Skeletal muscle satellite cell (primary cell): ENCODE measurements at regions not wholly inside any gene's neighbourhood (a gene's known extent, or its start where the extent isn't known, plus 50 kb on each side); places are given as distances from the start of the nearest gene placed in this dataset.

Experiments
- H3K27me3 ChIP-seq: 2 replicates; pipeline ENCODE4 v1.7.0; 2013; ENCODE audit warnings: low read length; ENCODE audit not compliant: control insufficient read depth, insufficient read depth
- H3K36me3 ChIP-seq: 2 replicates; pipeline ENCODE4 v1.7.0; 2013; ENCODE audit warnings: mild to moderate bottlenecking, control low read depth, low read length; ENCODE audit not compliant: insufficient read depth
- H3K4me1 ChIP-seq: 2 replicates; pipeline ENCODE4 v1.7.0; 2013; ENCODE audit warnings: low read length; ENCODE audit not compliant: control insufficient read depth, insufficient read depth
- H3K4me2 ChIP-seq: 2 replicates; pipeline ENCODE4 v1.7.0; 2013; ENCODE audit warnings: mild to moderate bottlenecking, low read length
- H3K4me3 ChIP-seq: 2 replicates; pipeline ENCODE4 v1.7.0; 2013; ENCODE audit warnings: low read length
- H3K9ac ChIP-seq: 2 replicates; pipeline ENCODE4 v1.7.0; 2013; ENCODE audit warnings: mild to moderate bottlenecking, low read depth, low read length, moderate library complexity
- H3K9me3 ChIP-seq: replicated peaks from 2 replicates; pipeline ENCODE4 v1.7.0; 2013; ENCODE audit warnings: mild to moderate bottlenecking, control low read depth, low read length

GRCh38 chr7:17186745-17187530 lies 111.5 kb upstream of the AHR start:
- Histone ChIP-seq H3K36me3 (no peaks in the 10 kb centered on the region), H3K4me1 (peaks cover 19% of the 10 kb centered on the region), H3K9ac (no peak overlapping the region), H3K9me3 (no peaks in the 10 kb centered on the region), H3K4me3 (no peak overlapping the region), H3K4me2 (no peak overlapping the region), H3K27me3 (no peaks in the 10 kb centered on the region)

GRCh38 chr7:17194656-17195055 lies 103.8 kb upstream of the AHR start:
- no peaks in the 10 kb centered on the region for H3K9me3 ChIP-seq
- H3K4me3 ChIP-seq: no peak overlapping the region
- H3K36me3 ChIP-seq: no peaks in the 10 kb centered on the region
- no peak overlapping the region for H3K4me2 ChIP-seq
- H3K9ac ChIP-seq: no peak overlapping the region
- H3K27me3 ChIP-seq: no peaks in the 10 kb centered on the region
- no peaks in the 10 kb centered on the region for H3K4me1 ChIP-seq

- Histone ChIP-seq H3K9ac (no peak overlapping the region), H3K9me3 (no peaks in the 10 kb centered on the region), H3K4me1 (no peaks in the 10 kb centered on the region), H3K4me2 (no peak overlapping the region), H3K4me3 (no peak overlapping the region), H3K27me3 (no peaks in the 10 kb centered on the region), H3K36me3 (no peaks in the 10 kb centered on the region)
These were observed 102.9 kb upstream of the AHR start for GRCh38 chr7:17195576-17195975.

DNA sequence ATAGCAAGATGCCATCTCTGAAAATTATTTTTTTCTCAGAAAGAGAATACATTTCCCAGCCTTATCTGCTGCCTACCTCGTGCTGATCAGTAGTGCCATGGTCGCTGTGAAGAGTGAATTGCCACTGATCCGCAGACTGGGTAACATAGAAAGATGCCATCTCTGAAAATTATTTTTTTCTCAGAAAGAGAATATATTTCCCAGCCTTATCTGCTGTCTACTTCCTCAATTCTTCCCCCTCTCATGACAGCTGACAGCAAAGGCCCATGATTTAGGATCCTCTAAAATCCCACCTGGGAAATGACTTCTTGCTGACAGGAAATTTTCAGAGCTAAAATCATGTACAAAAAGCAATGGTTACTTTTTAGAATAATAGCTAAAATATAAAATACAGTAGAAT lies 92.5 kb upstream of the AHR start:
- Histone ChIP-seq H3K4me1 (no peaks in the 10 kb centered on the region), H3K9me3 (no peaks in the 10 kb centered on the region), H3K4me3 (no peak overlapping the region), H3K9ac (no peak overlapping the region), H3K27me3 (no peaks in the 10 kb centered on the region), H3K4me2 (no peak overlapping the region), H3K36me3 (no peaks in the 10 kb centered on the region)

DNA sequence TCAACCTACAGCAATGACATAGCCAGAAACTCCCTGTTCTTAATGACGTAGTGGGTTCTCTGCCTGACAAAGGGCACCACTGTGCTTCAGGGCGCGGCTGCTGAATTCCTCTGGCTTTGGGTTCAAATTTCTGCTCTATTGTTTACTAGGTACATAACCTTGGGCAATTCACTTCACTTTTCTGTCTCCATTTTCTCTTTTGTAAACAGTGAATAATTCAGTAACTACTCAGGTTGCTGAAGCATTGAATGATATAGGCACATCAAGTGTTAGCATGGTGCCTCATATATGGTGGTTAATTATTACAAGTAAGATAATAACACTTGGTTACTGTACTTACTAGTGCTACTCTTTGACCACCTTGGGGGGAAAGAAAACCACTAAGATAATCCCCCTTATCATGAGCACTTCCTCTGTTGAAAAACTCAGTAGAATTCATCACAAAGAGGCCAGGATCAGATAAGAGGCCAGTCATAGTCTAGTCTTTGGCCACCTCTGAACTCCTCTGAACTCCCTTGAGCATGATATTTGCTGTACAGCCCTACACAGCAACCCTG lies 92.0 kb upstream of the AHR start:
- Histone ChIP-seq H3K4me2 (no peak overlapping the region), H3K36me3 (no peaks in the 10 kb centered on the region), H3K9ac (no peak overlapping the region), H3K4me1 (no peaks in the 10 kb centered on the region), H3K9me3 (no peaks in the 10 kb centered on the region), H3K4me3 (no peak overlapping the region), H3K27me3 (no peaks in the 10 kb centered on the region)

DNA sequence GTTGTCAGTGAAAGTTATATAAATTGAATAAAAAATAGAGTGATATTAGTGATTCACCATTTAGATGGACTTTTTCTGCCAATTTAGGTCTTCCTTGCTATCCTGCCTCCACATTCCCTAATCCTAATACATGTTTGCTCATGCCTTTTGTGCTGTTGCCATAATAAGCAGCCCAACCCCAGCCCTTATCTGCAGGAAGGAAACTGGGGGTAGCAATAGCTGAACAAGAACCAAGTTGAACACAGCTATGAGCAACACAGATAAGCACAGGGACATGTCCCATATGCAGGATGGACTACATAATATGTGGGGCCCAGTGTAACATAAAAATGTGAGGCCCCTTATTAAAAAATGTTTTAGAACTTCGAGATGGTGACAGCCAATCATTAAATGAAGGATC lies 91.2 kb upstream of the AHR start:
- H3K9me3 ChIP-seq: no peaks in the 10 kb centered on the region
- no peaks in the 10 kb centered on the region for H3K36me3 ChIP-seq
- H3K4me3 ChIP-seq: no peak overlapping the region
- no peaks in the 10 kb centered on the region for H3K27me3 ChIP-seq
- H3K4me2 ChIP-seq: no peak overlapping the region
- H3K9ac ChIP-seq: no peak overlapping the region
- no peaks in the 10 kb centered on the region for H3K4me1 ChIP-seq

- Histone ChIP-seq H3K9ac (no peak overlapping the region), H3K27me3 (no peaks in the 10 kb centered on the region), H3K4me1 (no peaks in the 10 kb centered on the region), H3K4me2 (no peak overlapping the region), H3K4me3 (no peak overlapping the region), H3K9me3 (no peaks in the 10 kb centered on the region), H3K36me3 (no peaks in the 10 kb centered on the region)
These were observed 89.4 kb upstream of the AHR start for GRCh38 chr7:17209101-17209500.

GRCh38 chr7:17211307-17211836 lies 87.1 kb upstream of the AHR start:
- Histone ChIP-seq H3K4me1 (no peaks in the 10 kb centered on the region), H3K36me3 (no peaks in the 10 kb centered on the region), H3K27me3 (no peaks in the 10 kb centered on the region), H3K4me3 (no peak overlapping the region), H3K9me3 (no peaks in the 10 kb centered on the region), H3K9ac (no peak overlapping the region), H3K4me2 (no peak overlapping the region)

DNA sequence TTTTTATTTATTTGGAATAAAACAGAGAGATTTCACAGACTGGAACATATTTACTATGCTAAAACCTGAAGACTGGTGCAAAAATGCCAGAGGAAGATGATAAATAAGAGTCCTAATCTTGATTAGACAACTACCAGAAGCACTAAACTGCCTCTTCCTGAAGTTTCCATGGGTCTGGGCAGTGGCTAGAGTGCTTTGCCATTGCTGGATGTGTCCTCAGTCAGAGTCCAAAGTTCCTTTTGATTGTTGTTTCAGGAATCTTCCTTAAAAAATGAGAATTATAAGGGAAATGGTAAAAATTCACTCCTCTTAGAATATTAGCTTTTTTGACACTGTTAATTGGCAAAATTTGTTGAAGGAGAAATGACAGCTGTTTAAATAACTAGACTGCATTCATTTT lies 86.3 kb upstream of the AHR start:
- Histone ChIP-seq H3K4me3 (no peak overlapping the region), H3K27me3 (no peaks in the 10 kb centered on the region), H3K9me3 (no peaks in the 10 kb centered on the region), H3K4me2 (no peak overlapping the region), H3K36me3 (no peaks in the 10 kb centered on the region), H3K4me1 (no peaks in the 10 kb centered on the region), H3K9ac (no peak overlapping the region)

GRCh38 chr7:17227766-17228490 lies 70.5 kb upstream of the AHR start:
- Histone ChIP-seq H3K4me2 (no peak overlapping the region), H3K4me3 (no peak overlapping the region), H3K27me3 (no peaks in the 10 kb centered on the region), H3K36me3 (no peaks in the 10 kb centered on the region), H3K4me1 (no peaks in the 10 kb centered on the region), H3K9ac (no peak overlapping the region), H3K9me3 (no peaks in the 10 kb centered on the region)

GRCh38 chr7:17229228-17229627 lies 69.2 kb upstream of the AHR start:
- Histone ChIP-seq H3K9ac (no peak overlapping the region), H3K4me3 (no peak overlapping the region), H3K4me2 (no peak overlapping the region), H3K9me3 (no peaks in the 10 kb centered on the region), H3K4me1 (peaks cover 4% of the 10 kb centered on the region), H3K36me3 (no peaks in the 10 kb centered on the region), H3K27me3 (no peaks in the 10 kb centered on the region)
